K562 (cell line): ENCODE measurements at regions not wholly inside any gene's neighbourhood (a gene's known extent, or its start where the extent isn't known, plus 50 kb on each side); places are given as distances from the start of the nearest gene placed in this dataset.

Experiments
- ATAC-seq: fragments of 200-7000 bp; cut with Tn5 transposase; 3 replicates; pipeline ENCODE4 v1.9.1; 2020; ENCODE audit warnings: moderate library complexity
- BruUV-seq: library from RNA; stranded (reverse); fragments of 400-500 nt; replicated peaks from 2 replicates; lab custom pipeline; 2021; lab: Mats Ljungman, UMichigan
- CTCF ChIA-PET: fragments of 300-600 bp; formaldehyde crosslinking; extraction: SDS; loops from one replicate; lab custom pipeline; 2021; ENCODE audit warnings: low intra/inter-chr PET ratio; lab: Yijun Ruan, JAX
- POLR2A ChIA-PET: fragments of 300-600, 350-650 bp; sonication (Branson Sonifier 250); formaldehyde crosslinking; extraction: SDS; loops from one replicate; lab custom pipeline; 2021; ENCODE audit warnings: antibody characterized with exemption, inconsistent platforms; lab: Yijun Ruan, JAX
- DNase-seq, 4 experiments: peaks; one replicate each; pipeline versions ENCODE4 v3.0.0 to v3.0.0-alpha.2; 2011 to 2018; ENCODE audit warnings: low spot score in 3 of 4, mixed read lengths in 3 of 4; ENCODE audit errors: extremely low read depth in 1 of 4
- FAIRE-seq: peaks from 2 replicates; lab custom pipeline; 2011; peaks lifted over from hg19 to GRCh38; lab: Jason Lieb, UNC
- H2AFZ ChIP-seq: 2 replicates; pipeline ENCODE4 v1.6.0; 2011; ENCODE audit warnings: low read depth, low read length, control low read depth, inconsistent platforms
- H3K27ac ChIP-seq: fragments of 200-600 bp; 3 replicates; pipeline ENCODE4 v1.8.0; 2011; ENCODE audit warnings: low read depth, mild to moderate bottlenecking, control low read depth, inconsistent platforms, low read length, moderate library complexity, mixed read lengths; ENCODE audit errors: extremely low read depth
- H3K27me3 ChIP-seq, 2 experiments: fragments of 300-600 bp in 1 of 2; 2 replicates in 1 of 2; 3 replicates in 1 of 2; pipeline versions ENCODE4 v1.6.0 to v1.8.0; 2011; ENCODE audit warnings: inconsistent platforms in 2 of 2, low read length in 2 of 2, mild to moderate bottlenecking in 1 of 2, mixed read lengths in 1 of 2, moderate library complexity in 1 of 2; ENCODE audit not compliant: control insufficient read depth in 2 of 2, insufficient read depth in 2 of 2
- H3K36me3 ChIP-seq: fragments of 300-600 bp; 3 replicates; pipeline ENCODE4 v1.8.0; 2011; ENCODE audit warnings: mild to moderate bottlenecking, low read length, inconsistent platforms; ENCODE audit not compliant: control insufficient read depth, insufficient read depth
- H3K4me1 ChIP-seq, 2 experiments: fragments of 200-600 bp in 1 of 2; replicated peaks in 1 of 2; 2 replicates in 1 of 2; 3 replicates in 1 of 2; pipeline versions ENCODE4 v1.5.1 to v1.8.0; 2011; ENCODE audit warnings: inconsistent platforms in 2 of 2, low read length in 2 of 2, mild to moderate bottlenecking in 1 of 2, mixed read lengths in 1 of 2, moderate library complexity in 1 of 2; ENCODE audit not compliant: control insufficient read depth in 2 of 2, insufficient read depth in 2 of 2
- H3K4me2 ChIP-seq: 2 replicates; pipeline ENCODE4 v1.6.1; 2011; ENCODE audit warnings: low read length, control low read depth, inconsistent platforms, mixed read lengths; ENCODE audit not compliant: insufficient read depth
- H3K4me3 ChIP-seq: fragments of 200-600 bp; sonication (generic), shearing (Covaris generic); 2 replicates; pipeline ENCODE4 v1.5.1; 2016; ENCODE audit warnings: control low read depth, inconsistent platforms
- H3K79me2 ChIP-seq: fragments of 200-600 bp; 3 replicates; pipeline ENCODE4 v1.8.0; 2011; ENCODE audit warnings: low read length, inconsistent platforms; ENCODE audit not compliant: control insufficient read depth, insufficient read depth
- H3K9ac ChIP-seq, 2 experiments: 2 replicates each; pipeline versions ENCODE4 v1.6.0 to v1.6.1; 2011; ENCODE audit warnings: low read depth in 2 of 2, low read length in 2 of 2, control low read depth in 1 of 2, inconsistent platforms in 1 of 2, mild to moderate bottlenecking in 1 of 2, mixed read lengths in 1 of 2; ENCODE audit not compliant: insufficient read depth in 1 of 2
- H3K9me1 ChIP-seq: one replicate; pipeline ENCODE4 v1.6.0; 2011; ENCODE audit warnings: inconsistent platforms, mild to moderate bottlenecking, low read length, moderate library complexity; ENCODE audit not compliant: control insufficient read depth, insufficient read depth
- H3K9me3 ChIP-seq: replicated peaks from 2 replicates; pipeline ENCODE4 v1.5.1; 2011; ENCODE audit warnings: low read depth, low read length, inconsistent platforms; ENCODE audit not compliant: control insufficient read depth, insufficient read depth
- H4K20me1 ChIP-seq: replicated peaks from 2 replicates; pipeline ENCODE4 v1.6.1; 2011; ENCODE audit warnings: low read length, inconsistent platforms, mixed read lengths; ENCODE audit not compliant: control insufficient read depth, insufficient read depth
- ATF4 ChIP-seq: fragments of 450-650 bp; formaldehyde crosslinking; IDR thresholded peaks from 2 replicates; pipeline ENCODE4 v1.4.0; 2022; ENCODE audit warnings: mild to moderate bottlenecking, moderate library complexity
- ATF7 ChIP-seq: fragments of 450-650 bp; IDR thresholded peaks from 2 replicates; pipeline ENCODE4 v1.7.1; 2014; ENCODE audit warnings: mild to moderate bottlenecking, moderate library complexity
- CHD4 ChIP-seq: fragments of 200-600 bp; sonication (generic); IDR thresholded peaks from 3 replicates; pipeline ENCODE4 v1.6.1; 2012; ENCODE audit warnings: low read depth, mild to moderate bottlenecking, mixed read lengths, low read length, inconsistent platforms; ENCODE audit not compliant: insufficient read depth, insufficient replicate concordance, poor library complexity, severe bottlenecking
- CREB1 ChIP-seq, 2 experiments: sonication (generic) in 1 of 2; formaldehyde crosslinking in 1 of 2; IDR thresholded peaks; 2 replicates each; pipeline versions ENCODE4 v1.6.1 to v1.8.0; 2012 to 2022; ENCODE audit warnings: inconsistent platforms in 1 of 2, mild to moderate bottlenecking in 1 of 2, missing genetic modification reagents in 1 of 2, moderate library complexity in 1 of 2
- CTCFL ChIP-seq: IDR thresholded peaks from 2 replicates; pipeline ENCODE4 v1.6.1; 2011; ENCODE audit warnings: borderline replicate concordance, low read depth, mild to moderate bottlenecking, moderate library complexity, low read length; ENCODE audit not compliant: insufficient read depth, poor library complexity, severe bottlenecking
- E2F1 ChIP-seq: sonication (generic); formaldehyde crosslinking; IDR thresholded peaks from 2 replicates; pipeline ENCODE4 v1.8.1; 2023; ENCODE audit warnings: mild to moderate bottlenecking, missing genetic modification reagents, moderate library complexity
- ELF4 ChIP-seq: fragments of 450-650 bp; formaldehyde crosslinking; IDR thresholded peaks from 2 replicates; pipeline ENCODE4 v1.4.0; 2022; ENCODE audit warnings: missing genetic modification characterization
- ETV6 ChIP-seq, 3 experiments: fragments of 150-350 bp in 1 of 3; sonication (generic) in 1 of 3; formaldehyde crosslinking in 1 of 3; IDR thresholded peaks; 2 replicates each; pipeline versions ENCODE4 v1.6.1 to v1.8.0; 2014 to 2022; ENCODE audit warnings: borderline replicate concordance in 2 of 3, low read depth in 2 of 3, antibody characterized with exemption in 1 of 3, low read length in 1 of 3, mild to moderate bottlenecking in 1 of 3, missing genetic modification reagents in 1 of 3
- MAX ChIP-seq: sonication (generic); formaldehyde crosslinking; IDR thresholded peaks from 2 replicates; pipeline ENCODE4 v1.9.0; 2022; ENCODE audit warnings: mild to moderate bottlenecking, missing genetic modification reagents
- NKRF ChIP-seq: fragments of 450-650 bp; IDR thresholded peaks from 2 replicates; pipeline ENCODE4 v1.6.1; 2016; ENCODE audit warnings: borderline replicate concordance
- PCBP2 ChIP-seq: fragments of 200-400 bp; formaldehyde crosslinking; IDR thresholded peaks from 2 replicates; pipeline ENCODE4 v1.6.1; 2018; ENCODE audit warnings: low read length, low read depth, mild to moderate bottlenecking, moderate library complexity; ENCODE audit not compliant: poor library complexity, severe bottlenecking
- PTTG1 ChIP-seq: fragments of 450-650 bp; IDR thresholded peaks from 2 replicates; pipeline ENCODE4 v1.6.1; 2016; ENCODE audit warnings: low read depth, mild to moderate bottlenecking, missing genetic modification characterization, missing compliant biosample characterization
- ZNF124 ChIP-seq: sonication (generic); formaldehyde crosslinking; IDR thresholded peaks from 2 replicates; pipeline ENCODE4 v1.8.1; 2022; ENCODE audit warnings: missing genetic modification reagents
- WGBS: fragments of 100-300 bp; shearing (Covaris generic); methylation state at CpG from one replicate; pipeline ENCODE4 v1.1.6; 2016; ENCODE audit warnings: low coverage, mixed read lengths; ENCODE audit not compliant: insufficient coverage; ENCODE audit errors: missing lambda C conversion rate; 5-methylcytosine and 5-hydroxymethylcytosine counted together
- in situ Hi-C: fragments of 300-500 bp; cut with MboI; formaldehyde crosslinking; loops from 4 replicates; pipeline ENCODE4 v1.15.0; 2018; ENCODE audit warnings: inconsistent platforms, mixed read lengths
- intact Hi-C: fragments of 100-400 bp; cut with micrococcal nuclease; formaldehyde crosslinking; loops from 2 replicates; pipeline ENCODE4 v1.14.2; 2022

- POLR2A ChIA-PET = no interaction called here
- in situ Hi-C loops = no loop called here
- peak; percentile 52 for FAIRE-seq
- H3K79me2 ChIP-seq = no peaks in the 10 kb centered on the region
- intact Hi-C loops = no loop called here
- no peaks in the 10 kb centered on the region for H3K36me3 ChIP-seq
- H4K20me1 ChIP-seq = no peaks in the 10 kb centered on the region
- 0% methylated on average over 2 of the region's 2 CpGs for WGBS
- no peak for DNase-seq
- H3K9me3 ChIP-seq = no peaks in the 10 kb centered on the region
- BruUV-seq = no TSS peak
- CTCF ChIA-PET = no interaction called here
- H3K4me1 ChIP-seq = no peaks in the 10 kb centered on the region
- no peak overlapping the region for H3K4me2 ChIP-seq
- no peak overlapping the region for H3K4me3 ChIP-seq
- H3K27me3 ChIP-seq = no peaks in the 10 kb centered on the region; a peak in 1 of 5 replicates
- no peak overlapping the region for H3K27ac ChIP-seq
- H3K9me1 ChIP-seq = no peaks in the 10 kb centered on the region
- ATAC-seq = no peak
- H3K9ac ChIP-seq = no peak overlapping the region
- H2AFZ ChIP-seq = no peak overlapping the region
- TF ChIP-seq ELF4 (CRISPR knock-in tag) = no peak
- TF ChIP-seq ETV6 (IDR thresholded peaks at IDR 0.05; ENCODE audit: borderline replicate concordance in 1 of 2, low read depth in 2 of 2, low read length in 1 of 2) = no peak
- no peak for TF ChIP-seq ETV6 (CRISPR knock-in tag; IDR thresholded peaks at IDR 0.05; ENCODE audit: borderline replicate concordance)
- no peak for TF ChIP-seq ATF4 (CRISPR knock-in tag)
- no peak for TF ChIP-seq ATF7
- TF ChIP-seq CTCFL = no peak
- TF ChIP-seq E2F1 (CRISPR knock-in tag) = no peak
- no peak for TF ChIP-seq CHD4
- no peak for TF ChIP-seq PTTG1
- no peak for TF ChIP-seq NKRF
- no peak for TF ChIP-seq MAX (CRISPR knock-in tag)
- TF ChIP-seq PCBP2 = no peak
- no peak for TF ChIP-seq ZNF124 (CRISPR knock-in tag)
- TF ChIP-seq CREB1 (IDR thresholded peaks at IDR 0.05) = no peak
- TF ChIP-seq CREB1 (CRISPR knock-in tag; IDR thresholded peaks at IDR 0.05) = no peak
Measured at GRCh38 chr2:176885661-176886060, 326.9 kb upstream of the HNRNPA3 start.
